H1 (cell line): ENCODE measurements at regions not wholly inside any gene's neighbourhood (a gene's known extent, or its start where the extent isn't known, plus 50 kb on each side); places are given as distances from the start of the nearest gene placed in this dataset.

Source experiments
- CTCF ChIA-PET: fragments of 300-600 bp; sonication (Branson Sonifier 250); formaldehyde crosslinking; loops from one replicate; lab custom pipeline; 2021; ENCODE audit not compliant: partially characterized antibody; lab: Charles Lee
- POLR2A ChIA-PET: fragments of 300-600 bp; sonication (Branson Sonifier 250); formaldehyde crosslinking; loops from one replicate; lab custom pipeline; 2021; ENCODE audit warnings: inconsistent platforms; ENCODE audit not compliant: partially characterized antibody; lab: Charles Lee
- DNase-seq, 2 experiments: peaks; one replicate each; pipeline versions ENCODE4 v3.0.0 to v3.0.0-alpha.2; 2010 to 2022; ENCODE audit warnings: low spot score in 2 of 2, low read depth in 1 of 2, mixed read lengths in 1 of 2
- FAIRE-seq: peaks from 2 replicates; lab custom pipeline; 2011; peaks lifted over from hg19 to GRCh38; lab: Jason Lieb, UNC
- H2AFZ ChIP-seq: 2 replicates; pipeline ENCODE4 v1.8.1; 2012; ENCODE audit warnings: low read length, inconsistent platforms
- H2AK5ac ChIP-seq: 2 replicates; pipeline ENCODE4 v1.6.1; 2013; ENCODE audit warnings: low read depth, low read length
- H2BK120ac ChIP-seq: replicated peaks from 2 replicates; pipeline ENCODE3; 2013; ENCODE audit warnings: low read depth, low read length, inconsistent platforms
- H2BK12ac ChIP-seq: 2 replicates; pipeline ENCODE4 v1.6.1; 2013; ENCODE audit warnings: low read depth, low read length
- H2BK15ac ChIP-seq: 2 replicates; pipeline ENCODE4 v1.6.1; 2013; ENCODE audit warnings: low read length
- H2BK20ac ChIP-seq: 2 replicates; pipeline ENCODE4 v1.6.1; 2013; ENCODE audit warnings: low read length
- H2BK5ac ChIP-seq: 2 replicates; pipeline ENCODE4 v1.6.1; 2013; ENCODE audit warnings: low read depth, low read length
- H3K14ac ChIP-seq: 2 replicates; pipeline ENCODE4 v1.6.1; 2013; ENCODE audit warnings: inconsistent platforms; ENCODE audit not compliant: insufficient read length
- H3K18ac ChIP-seq: 2 replicates; pipeline ENCODE4 v1.6.1; 2013; ENCODE audit warnings: low read length; ENCODE audit errors: extremely low read depth
- H3K23ac ChIP-seq: 2 replicates; pipeline ENCODE4 v1.6.1; 2013; ENCODE audit warnings: inconsistent platforms; ENCODE audit not compliant: insufficient read length
- H3K23me2 ChIP-seq: 2 replicates; pipeline ENCODE4 v1.6.1; 2013; ENCODE audit warnings: low read depth, low read length
- H3K27ac ChIP-seq: 2 replicates; pipeline ENCODE4 v1.6.1; 2011; ENCODE audit warnings: low read depth, low read length, inconsistent platforms
- H3K27me3 ChIP-seq, 4 experiments: replicated peaks in 1 of 4; 1 replicate in 1 of 4; 2 replicates in 3 of 4; pipeline versions ENCODE4 v1.6.1 to v1.8.1; 2011 to 2013; ENCODE audit warnings: low read length in 3 of 4, mild to moderate bottlenecking in 3 of 4, inconsistent platforms in 2 of 4, mixed read lengths in 2 of 4, moderate library complexity in 1 of 4; ENCODE audit not compliant: control insufficient read depth in 3 of 4, insufficient read depth in 3 of 4; ENCODE audit errors: extremely low read depth in 1 of 4
- H3K36me3 ChIP-seq, 4 experiments: 2 replicates each; pipeline versions ENCODE4 v1.6.1 to v1.8.1; 2011 to 2013; ENCODE audit warnings: mild to moderate bottlenecking in 4 of 4, low read length in 3 of 4, moderate library complexity in 2 of 4, control low read depth in 1 of 4, inconsistent platforms in 1 of 4; ENCODE audit not compliant: insufficient read depth in 4 of 4, control insufficient read depth in 2 of 4
- H3K4ac ChIP-seq: replicated peaks from 2 replicates; pipeline ENCODE3; 2013; ENCODE audit warnings: low read length, low read depth, mixed read lengths, inconsistent platforms; ENCODE audit not compliant: insufficient read length
- H3K4me1 ChIP-seq, 4 experiments: replicated peaks in 1 of 4; 1 replicate in 1 of 4; 2 replicates in 3 of 4; pipeline versions ENCODE4 v1.6.1 to v1.8.1; 2011 to 2013; ENCODE audit warnings: low read length in 3 of 4, inconsistent platforms in 2 of 4, mixed read lengths in 1 of 4; ENCODE audit not compliant: insufficient read depth in 4 of 4, control insufficient read depth in 3 of 4
- H3K4me2 ChIP-seq, 2 experiments: 2 replicates each; pipeline versions ENCODE4 v1.6.1 to v1.8.1; 2011 to 2013; ENCODE audit warnings: low read depth in 2 of 2, low read length in 2 of 2, control low read depth in 1 of 2, inconsistent platforms in 1 of 2, mild to moderate bottlenecking in 1 of 2; ENCODE audit not compliant: insufficient read depth in 1 of 2
- H3K4me3 ChIP-seq, 4 experiments: fragments of 200-600, 300-600 bp in 1 of 4; sonication (generic), shearing (Covaris generic), sonication (Bioruptor Twin) in 1 of 4; 2 replicates each; pipeline versions ENCODE4 v1.5.1 to v1.8.1; 2011 to 2016; ENCODE audit warnings: low read length in 4 of 4, low read depth in 3 of 4, control low read depth in 2 of 4, inconsistent platforms in 2 of 4, mild to moderate bottlenecking in 2 of 4, mixed read lengths in 1 of 4, moderate library complexity in 1 of 4; ENCODE audit not compliant: insufficient read depth in 2 of 4; ENCODE audit errors: extremely low read depth in 1 of 4
- H3K56ac ChIP-seq: replicated peaks from 2 replicates; pipeline ENCODE3; 2013; ENCODE audit warnings: low read depth, mild to moderate bottlenecking, mixed read lengths, low read length, inconsistent platforms; ENCODE audit not compliant: insufficient read length
- H3K79me1 ChIP-seq: 2 replicates; pipeline ENCODE4 v1.6.1; 2013; ENCODE audit warnings: low read depth, low read length, control low read depth
- H3K79me2 ChIP-seq, 2 experiments: 2 replicates each; pipeline versions ENCODE4 v1.6.1 to v1.8.1; 2012 to 2013; ENCODE audit warnings: low read length in 2 of 2, mild to moderate bottlenecking in 2 of 2, inconsistent platforms in 1 of 2; ENCODE audit not compliant: insufficient read depth in 2 of 2, control insufficient read depth in 1 of 2
- H3K9ac ChIP-seq, 4 experiments: replicated peaks in 1 of 4; 1 replicate in 1 of 4; 2 replicates in 3 of 4; pipeline versions ENCODE4 v1.6.1 to v1.8.1; 2011 to 2013; ENCODE audit warnings: low read depth in 3 of 4, low read length in 3 of 4, control low read depth in 2 of 4, mild to moderate bottlenecking in 2 of 4, moderate library complexity in 2 of 4, inconsistent platforms in 1 of 4; ENCODE audit errors: extremely low read depth in 1 of 4
- H3K9me3 ChIP-seq, 2 experiments: 2 replicates each; pipeline versions ENCODE4 v1.6.1 to v1.8.1; 2012 to 2013; ENCODE audit warnings: mild to moderate bottlenecking in 2 of 2, moderate library complexity in 2 of 2, control low read depth in 1 of 2, inconsistent platforms in 1 of 2, low read depth in 1 of 2, low read length in 1 of 2, mixed read lengths in 1 of 2; ENCODE audit not compliant: insufficient read depth in 2 of 2
- H4K20me1 ChIP-seq, 2 experiments: replicated peaks in 1 of 2; 2 replicates each; pipeline versions ENCODE3 to v1.8.1; 2011 to 2013; ENCODE audit warnings: inconsistent platforms in 2 of 2, low read length in 2 of 2, mild to moderate bottlenecking in 1 of 2; ENCODE audit not compliant: insufficient read depth in 2 of 2, control insufficient read depth in 1 of 2
- H4K5ac ChIP-seq: 2 replicates; pipeline ENCODE4 v1.6.1; 2013; ENCODE audit warnings: low read length, low read depth, mixed read lengths, inconsistent platforms; ENCODE audit not compliant: insufficient read length
- H4K8ac ChIP-seq: 2 replicates; pipeline ENCODE4 v1.8.0; 2013; ENCODE audit warnings: mild to moderate bottlenecking, moderate library complexity, low read length, inconsistent platforms; ENCODE audit not compliant: insufficient read depth; ENCODE audit errors: extremely low read depth
- H4K91ac ChIP-seq: replicated peaks from 2 replicates; pipeline ENCODE3; 2013; ENCODE audit warnings: low read length, mixed read lengths, inconsistent platforms; ENCODE audit not compliant: insufficient read length
- ATF3 ChIP-seq: IDR thresholded peaks from 2 replicates; pipeline ENCODE4 v1.6.1; 2011; ENCODE audit warnings: low read depth, mild to moderate bottlenecking, low read length; ENCODE audit not compliant: insufficient read depth
- CEBPB ChIP-seq: IDR thresholded peaks from 2 replicates; pipeline ENCODE4 v1.6.1; 2012; ENCODE audit warnings: low read depth, low read length
- WGBS, 2 experiments: shearing (Covaris generic) in 1 of 2; methylation state at CpG; one replicate each; pipeline versions ENCODE4 v1.1.6 to v1.1.7; 2013 to 2015; ENCODE audit warnings: low lambda C conversion rate in 2 of 2, mixed read lengths in 2 of 2, inconsistent platforms in 1 of 2, low coverage in 1 of 2, missing lambda C conversion rate in 1 of 2; ENCODE audit not compliant: insufficient replicate concordance in 2 of 2, insufficient coverage in 1 of 2, insufficient read length in 1 of 2; ENCODE audit errors: extremely low coverage in 1 of 2, missing lambda C conversion rate in 1 of 2; 5-methylcytosine and 5-hydroxymethylcytosine counted together

DNA sequence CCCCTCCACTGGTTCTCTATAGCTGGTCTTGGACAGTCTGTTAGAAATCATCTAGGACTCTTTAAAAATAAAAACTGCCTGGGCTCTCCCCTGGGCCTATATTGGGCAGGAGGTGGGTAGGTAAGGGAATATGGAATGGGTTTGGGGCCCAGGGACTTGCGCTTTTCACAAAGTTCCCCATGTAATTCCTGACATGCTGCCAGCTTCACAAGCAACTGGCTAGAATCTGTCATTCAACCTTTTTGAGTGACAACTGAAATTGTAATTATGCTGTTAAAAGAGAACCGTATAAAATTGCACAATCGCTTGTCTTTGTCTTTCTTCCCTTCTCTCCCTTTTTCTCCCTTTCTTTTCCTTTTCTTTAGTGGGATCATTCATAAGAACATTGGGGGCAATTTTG, 603.1 kb downstream of the EBF1 start:
- Histone ChIP-seq H3K27ac (no peak overlapping the region), H3K14ac (no peak overlapping the region), H2BK120ac (no peak overlapping the region), H2BK5ac (no peak overlapping the region), H4K8ac (no peak overlapping the region), H3K18ac (no peak overlapping the region), H3K9me3 (no peaks in the 10 kb centered on the region), H4K5ac (no peak overlapping the region), H4K20me1 (no peaks in the 10 kb centered on the region), H3K27me3 (no peaks in the 10 kb centered on the region), H3K79me2 (no peaks in the 10 kb centered on the region), H2AFZ (no peak overlapping the region; the same call in 1 of the 2 replicates), H2BK12ac (no peak overlapping the region), H4K91ac (no peak overlapping the region), H3K23me2 (no peaks in the 10 kb centered on the region), H3K9ac (no peak overlapping the region), H3K36me3 (no peaks in the 10 kb centered on the region), H2AK5ac (no peak overlapping the region), H3K23ac (no peak overlapping the region), H3K4me3 (no peak overlapping the region), H3K4me2 (no peak overlapping the region), H2BK15ac (no peak overlapping the region), H3K56ac (no peak overlapping the region), H3K79me1 (no peaks in the 10 kb centered on the region), H3K4ac (no peak overlapping the region), H3K4me1 (peaks cover 0 to 3% (median 0%) of the 10 kb centered on the region in 4 experiments; a peak in 1 of 7 replicates), H2BK20ac (no peak overlapping the region)
- ChIA-PET CTCF (no interaction called here), POLR2A (no interaction called here)
- 96% methylated on average over 3 of the region's 3 CpGs; no CpG with 5 or more reads in 1 of the 2 experiments for WGBS, 2 experiments
- FAIRE-seq = no peak
- no peak for DNase-seq
- TF ChIP-seq ATF3 (no peak), CEBPB (peak; percentile 38; the same call in 1 of the 2 replicates)
